ENCODE measurements at regions not wholly inside any gene's neighbourhood (a gene's known extent, or its start where the extent isn't known, plus 50 kb on each side); places are given as distances from the start of the nearest gene placed in this dataset.

- TF ChIP-seq POLR2A (IDR thresholded peaks at IDR 0.05; ENCODE audit: low read depth, low read length) (no peak), ZBTB33 (IDR thresholded peaks at IDR 0.05) (no peak), KDM1A (IDR thresholded peaks at IDR 0.05; ENCODE audit: borderline replicate concordance) (no peak), SPI1 (IDR thresholded peaks at IDR 0.05; ENCODE audit: borderline replicate concordance, insufficient read depth, low read depth, low read length) (no peak)
Observed at GRCh38 chr5:117143406-117143805, 568.8 kb upstream of the SEMA6A start.

All from GM12878 (cell line).